ENCODE measurements at regions not wholly inside any gene's neighbourhood (a gene's known extent, or its start where the extent isn't known, plus 50 kb on each side); places are given as distances from the start of the nearest gene placed in this dataset.

GRCh38 chr5:155430192-155430591 is 416.6 kb downstream of the KIF4B start:
- ATAC-seq = no peak
- TF ChIP-seq SNAI2 (CRISPR knock-in tag; IDR thresholded peaks at IDR 0.05) (no peak), ZFP3 (CRISPR knock-in tag; IDR thresholded peaks at IDR 0.05) (no peak), ARNTL (CRISPR knock-in tag; IDR thresholded peaks at IDR 0.05; ENCODE audit: borderline replicate concordance, low read depth) (no peak), GLIS3 (CRISPR knock-in tag; IDR thresholded peaks at IDR 0.05) (no peak), POU6F1 (CRISPR knock-in tag; IDR thresholded peaks at IDR 0.05; ENCODE audit: borderline replicate concordance, low read depth) (no peak), BACH2 (CRISPR knock-in tag; IDR thresholded peaks at IDR 0.05; ENCODE audit: borderline replicate concordance) (no peak), CREB5 (CRISPR knock-in tag; IDR thresholded peaks at IDR 0.05; ENCODE audit: low read depth) (no peak), OSR1 (CRISPR knock-in tag; IDR thresholded peaks at IDR 0.05) (no peak), PATZ1 (CRISPR knock-in tag; IDR thresholded peaks at IDR 0.05; ENCODE audit: borderline replicate concordance) (no peak), TOX (CRISPR knock-in tag; IDR thresholded peaks at IDR 0.05; ENCODE audit: borderline replicate concordance) (no peak), TSHZ2 (CRISPR knock-in tag; IDR thresholded peaks at IDR 0.05) (no peak), PPARA (CRISPR knock-in tag; IDR thresholded peaks at IDR 0.05; ENCODE audit: borderline replicate concordance) (no peak), RARB (CRISPR knock-in tag; IDR thresholded peaks at IDR 0.05) (no peak), TCF4 (CRISPR knock-in tag; IDR thresholded peaks at IDR 0.05; ENCODE audit: borderline replicate concordance) (no peak), ZC3H10 (CRISPR knock-in tag; IDR thresholded peaks at IDR 0.05) (no peak), CSDC2 (CRISPR knock-in tag; IDR thresholded peaks at IDR 0.05) (no peak)

GRCh38 chr5:155434267-155434666 is 420.7 kb downstream of the KIF4B start:
- ATAC-seq = no peak
- TF ChIP-seq ZNF565 (CRISPR knock-in tag; conservative IDR thresholded peaks at IDR 0.05; ENCODE audit: low read depth) (no peak), TSHZ2 (CRISPR knock-in tag; IDR thresholded peaks at IDR 0.05) (no peak), ZC3H10 (CRISPR knock-in tag; IDR thresholded peaks at IDR 0.05) (no peak), ZNF70 (CRISPR knock-in tag; IDR thresholded peaks at IDR 0.05) (no peak)

- no peak for ATAC-seq
- TF ChIP-seq CREB5 (CRISPR knock-in tag; IDR thresholded peaks at IDR 0.05; ENCODE audit: low read depth) = no peak
- TF ChIP-seq PATZ1 (CRISPR knock-in tag; IDR thresholded peaks at IDR 0.05; ENCODE audit: borderline replicate concordance) = no peak
- no peak for TF ChIP-seq GLIS3 (CRISPR knock-in tag; IDR thresholded peaks at IDR 0.05)
- no peak for TF ChIP-seq ESRRG (CRISPR knock-in tag; IDR thresholded peaks at IDR 0.05)
- TF ChIP-seq CSDC2 (CRISPR knock-in tag; IDR thresholded peaks at IDR 0.05) = no peak
- no peak for TF ChIP-seq OSR1 (CRISPR knock-in tag; IDR thresholded peaks at IDR 0.05)
- no peak for TF ChIP-seq ZNF565 (CRISPR knock-in tag; conservative IDR thresholded peaks at IDR 0.05; ENCODE audit: low read depth)
- no peak for TF ChIP-seq TOX (CRISPR knock-in tag; IDR thresholded peaks at IDR 0.05; ENCODE audit: borderline replicate concordance)
- TF ChIP-seq BACH2 (CRISPR knock-in tag; IDR thresholded peaks at IDR 0.05; ENCODE audit: borderline replicate concordance) = no peak
- no peak for TF ChIP-seq ZNF8 (CRISPR knock-in tag; IDR thresholded peaks at IDR 0.05)
- no peak for TF ChIP-seq RARB (CRISPR knock-in tag; IDR thresholded peaks at IDR 0.05)
- TF ChIP-seq SNAI2 (CRISPR knock-in tag; IDR thresholded peaks at IDR 0.05) = no peak
- no peak for TF ChIP-seq POU6F1 (CRISPR knock-in tag; IDR thresholded peaks at IDR 0.05; ENCODE audit: borderline replicate concordance, low read depth)
- no peak for TF ChIP-seq ZFP3 (CRISPR knock-in tag; IDR thresholded peaks at IDR 0.05)
- TF ChIP-seq ZNF70 (CRISPR knock-in tag; IDR thresholded peaks at IDR 0.05) = no peak
- TF ChIP-seq ISL1 (CRISPR knock-in tag; IDR thresholded peaks at IDR 0.05) = no peak
These were observed 421.1 kb downstream of the KIF4B start for GRCh38 chr5:155434681-155435080.

Measured in SK-N-SH treated with all-trans-retinoic acid at 6 μM for 48 hours (cell line).